Right forelimb (tissue), 1 donor: ENCODE measurements at regions not wholly inside any gene's neighbourhood (a gene's known extent, or its start where the extent isn't known, plus 50 kb on each side); places are given as distances from the start of the nearest gene placed in this dataset.

ENCODE experiments used
- DNase-seq: peaks from one replicate; pipeline ENCODE4 v3.0.0-alpha.2; 2018

DNA sequence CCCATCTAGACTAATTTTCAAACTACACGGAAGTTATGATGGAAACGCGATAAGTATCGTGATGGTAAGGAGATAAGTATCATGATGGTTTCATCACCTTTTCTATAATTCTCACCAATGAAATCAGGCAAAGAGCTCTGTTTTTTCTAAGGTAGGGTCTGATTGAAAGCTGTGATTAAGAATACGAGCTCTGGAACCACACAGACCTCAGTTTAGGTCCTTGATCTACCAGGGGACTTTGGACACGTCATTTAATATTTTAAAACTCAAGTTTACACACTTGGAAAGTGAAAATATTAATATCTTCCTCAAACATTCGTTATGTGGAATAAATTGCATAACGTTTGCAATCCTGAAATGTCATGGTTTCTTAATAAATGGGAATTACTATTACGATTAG, 538.2 kb upstream of the CELF2 start:
- DNase-seq: no peak

GRCh38 chr10:10482613-10483012, 535.1 kb upstream of the CELF2 start:
- no peak for DNase-seq

GRCh38 chr10:10489076-10489475, 528.6 kb upstream of the CELF2 start:
- DNase-seq: no peak

- DNase-seq: no peak
Observed at GRCh38 chr10:10489805-10490571, 527.7 kb upstream of the CELF2 start.

GRCh38 chr10:10490581-10490980, 527.1 kb upstream of the CELF2 start:
- DNase-seq: no peak

DNA sequence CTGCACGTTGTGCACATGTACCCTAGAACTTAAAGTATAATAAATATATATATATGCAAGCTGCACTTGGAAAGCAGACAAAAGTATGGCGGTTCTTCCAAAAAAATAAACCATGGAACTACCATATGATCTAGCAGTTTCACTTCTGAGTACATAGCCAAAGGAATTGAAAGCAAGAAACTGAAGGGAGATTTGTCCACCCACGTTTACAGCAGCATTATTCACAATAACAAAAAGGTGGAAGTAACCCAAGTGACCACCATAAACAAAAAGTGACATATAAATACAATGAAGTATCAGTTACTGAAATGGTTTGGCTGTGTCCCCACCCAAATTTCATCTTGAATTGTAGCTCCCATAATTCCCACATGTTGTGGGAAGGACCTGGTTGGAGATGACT, 525.3 kb upstream of the CELF2 start:
- DNase-seq: no peak

GRCh38 chr10:10493833-10494232, 523.8 kb upstream of the CELF2 start:
- no peak for DNase-seq

DNA sequence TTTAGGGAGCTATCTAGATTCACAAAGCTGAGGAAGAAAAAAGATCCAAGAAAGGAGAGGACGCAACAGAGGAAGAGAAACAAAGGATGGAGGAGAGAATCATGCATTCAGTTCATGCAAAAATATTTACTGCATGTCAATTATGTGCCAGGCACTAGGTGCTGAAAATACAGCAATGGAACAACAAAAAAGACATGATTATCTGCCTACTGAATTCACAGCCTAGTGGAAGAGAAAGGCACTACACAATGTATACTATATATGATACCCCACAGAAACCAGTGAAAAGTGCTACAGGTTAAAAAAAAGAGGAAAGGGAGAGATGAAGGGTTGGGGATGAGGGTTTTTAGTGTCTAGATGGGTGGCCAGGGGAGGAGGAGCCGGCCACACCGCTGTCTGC, 520.4 kb upstream of the CELF2 start:
- no peak for DNase-seq

- no peak for DNase-seq
Observed at GRCh38 chr10:10498781-10499180, 518.9 kb upstream of the CELF2 start.

- no peak for DNase-seq
Observed at GRCh38 chr10:10499839-10500238, 517.8 kb upstream of the CELF2 start.

GRCh38 chr10:10500937-10501336, 516.7 kb upstream of the CELF2 start:
- no peak for DNase-seq

GRCh38 chr10:10503772-10504171, 513.9 kb upstream of the CELF2 start:
- DNase-seq: no peak

- DNase-seq: no peak
Observed at GRCh38 chr10:10508211-10508610, 509.5 kb upstream of the CELF2 start.

GRCh38 chr10:10510179-10510578, 507.5 kb upstream of the CELF2 start:
- no peak for DNase-seq

DNA sequence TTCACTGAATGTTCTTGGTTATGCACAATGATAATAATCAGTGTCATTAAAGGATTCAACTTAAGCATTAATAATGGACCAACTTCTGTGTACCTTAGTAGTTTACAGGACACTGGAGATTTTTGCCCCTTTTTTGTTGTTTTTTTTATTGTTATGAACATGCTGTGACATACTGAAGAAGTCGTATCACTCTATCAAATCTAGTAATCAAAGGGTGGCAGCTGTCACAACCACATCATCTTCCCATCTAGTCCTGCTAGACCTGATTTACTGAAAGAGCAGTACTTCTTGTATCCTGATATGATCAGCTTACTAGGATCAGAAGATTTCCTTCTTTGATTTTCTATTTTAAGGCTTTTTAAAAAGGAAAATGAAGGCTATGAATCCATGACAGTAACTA, 504.6 kb upstream of the CELF2 start:
- no peak for DNase-seq

DNA sequence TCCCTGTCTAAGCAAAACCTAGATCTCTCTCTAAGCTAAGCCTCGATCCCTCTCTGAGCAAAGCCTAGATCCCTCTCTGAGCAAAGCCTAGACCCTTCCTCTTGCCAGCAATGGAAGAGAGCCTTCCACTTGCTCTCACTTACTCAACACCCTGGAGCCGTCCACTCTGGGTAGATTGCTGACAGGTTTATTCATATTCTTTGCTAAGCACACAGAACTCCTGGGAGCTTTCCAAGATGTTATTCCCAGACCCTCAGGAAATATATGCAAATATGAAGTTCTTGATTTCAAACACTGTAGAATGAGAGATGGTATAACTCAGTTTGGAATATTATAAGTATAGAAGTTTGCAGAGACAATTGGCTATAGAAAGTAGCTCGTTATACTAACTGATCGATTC, 503.8 kb upstream of the CELF2 start:
- DNase-seq: no peak

GRCh38 chr10:10514797-10515196, 502.9 kb upstream of the CELF2 start:
- no peak for DNase-seq

GRCh38 chr10:10515479-10516204, 502.0 kb upstream of the CELF2 start:
- no peak for DNase-seq

DNA sequence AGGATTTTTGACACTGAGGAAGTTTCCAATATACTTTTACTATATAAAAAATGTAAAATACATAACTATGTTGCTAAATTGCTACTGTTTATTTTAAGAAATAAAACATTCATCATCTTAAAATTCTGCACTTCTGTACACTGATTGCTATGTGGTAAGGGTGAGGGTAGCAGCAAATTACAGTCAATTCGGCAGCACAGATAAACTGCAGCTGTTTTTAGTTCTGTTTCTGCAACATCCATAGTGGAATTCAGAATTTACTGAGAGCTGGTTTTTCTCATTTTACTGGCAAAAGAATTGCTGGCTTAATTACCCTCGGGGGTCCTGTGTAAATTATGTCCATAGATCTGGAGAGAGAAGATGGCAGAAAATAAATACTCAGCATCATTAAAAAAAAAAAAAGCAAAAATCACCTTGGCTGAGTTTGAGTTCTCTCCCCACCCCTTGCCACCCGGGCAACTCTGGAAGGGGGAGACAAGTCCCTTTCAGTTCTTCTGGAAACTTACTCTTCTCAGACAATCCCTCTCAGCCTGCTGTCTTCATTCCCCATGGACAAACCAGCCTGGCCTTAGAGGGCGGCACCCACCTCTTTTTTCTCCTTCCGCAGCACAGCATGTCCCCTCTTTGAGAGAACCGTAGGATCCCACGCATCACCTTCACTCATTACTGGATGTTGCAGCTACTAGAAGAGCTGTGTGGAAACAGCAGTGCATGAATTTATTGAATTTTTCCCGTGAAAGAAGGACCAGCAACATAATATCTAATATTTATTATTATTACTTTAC, 501.1 kb upstream of the CELF2 start:
- DNase-seq: no peak

DNA sequence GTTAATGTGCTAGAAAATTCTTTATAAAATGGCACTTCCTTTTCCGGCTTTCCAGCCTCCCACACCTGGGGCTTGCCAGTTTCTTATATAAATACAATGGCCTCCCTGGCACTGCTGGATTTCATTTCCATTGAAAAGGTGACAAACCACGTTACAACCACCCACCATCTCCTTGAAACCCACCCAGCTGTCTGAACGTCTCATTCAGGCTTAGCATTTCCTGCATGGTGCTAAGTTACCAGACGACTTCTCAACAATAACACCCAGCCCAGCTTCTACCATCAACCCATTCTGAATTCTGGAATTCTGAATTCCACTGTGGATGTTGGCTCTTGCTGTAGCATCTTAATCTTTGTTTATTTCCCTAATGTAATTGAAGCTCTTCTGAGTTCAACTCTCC, 499.8 kb upstream of the CELF2 start:
- no peak for DNase-seq

DNA sequence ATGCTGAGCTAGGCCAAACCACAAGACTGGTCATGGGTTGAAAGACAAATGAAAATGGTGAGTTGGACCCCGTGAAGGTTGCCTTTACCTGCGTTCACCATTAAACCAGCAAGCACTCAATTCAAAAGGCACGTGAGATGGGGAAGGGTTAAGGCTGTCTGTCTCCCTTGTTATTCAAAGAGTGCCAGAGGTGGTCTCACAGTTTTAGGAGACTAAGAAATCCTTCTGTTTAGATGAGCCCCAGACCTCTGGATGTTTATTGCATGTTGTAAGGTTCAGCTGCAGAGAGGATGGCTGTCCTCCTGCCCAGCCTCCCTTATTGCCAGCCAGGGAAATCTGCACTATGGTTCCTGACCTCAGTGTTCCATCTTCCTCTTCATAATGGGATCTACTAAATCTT, 498.0 kb upstream of the CELF2 start:
- no peak for DNase-seq

- no peak for DNase-seq
Observed at GRCh38 chr10:10520491-10521385, 496.9 kb upstream of the CELF2 start.

- DNase-seq: no peak
Observed at GRCh38 chr10:10526846-10527245, 490.8 kb upstream of the CELF2 start.
